ENCODE measurements at regions not wholly inside any gene's neighbourhood (a gene's known extent, or its start where the extent isn't known, plus 50 kb on each side); places are given as distances from the start of the nearest gene placed in this dataset.

DNA sequence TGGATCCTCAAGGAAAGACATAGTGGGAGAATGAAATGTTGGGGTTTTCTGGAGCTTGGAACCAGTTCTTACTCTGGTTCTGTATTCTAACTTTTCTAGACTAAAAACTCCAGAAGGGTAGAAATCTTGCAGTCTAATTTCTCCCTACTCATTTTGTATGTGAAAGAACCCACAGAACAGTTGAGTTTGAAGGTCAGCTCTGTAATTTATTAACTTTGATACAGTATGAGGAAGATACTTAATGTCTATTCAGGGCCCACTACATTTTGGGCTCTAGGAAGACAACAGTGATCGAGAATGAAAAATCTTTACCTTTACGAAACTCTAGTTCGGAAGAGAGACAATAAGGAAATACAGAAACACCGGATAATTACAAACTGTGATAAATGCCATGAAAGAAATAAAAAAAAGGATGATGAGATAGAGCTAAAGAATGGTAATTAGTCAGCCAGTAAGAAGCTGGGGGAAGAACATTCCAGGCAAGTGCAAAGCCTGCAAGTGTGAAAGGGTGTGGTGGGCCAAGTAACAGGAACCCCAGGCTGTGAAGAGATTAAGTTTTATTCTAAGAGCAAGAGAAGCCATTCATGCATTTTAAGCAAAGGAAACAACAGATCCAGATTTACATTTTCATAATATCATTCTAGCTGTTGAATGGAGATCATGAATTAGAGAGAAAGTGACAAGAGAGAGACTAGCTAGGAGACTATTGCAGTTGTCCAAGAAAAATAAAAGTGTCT is 159.9 kb upstream of the HMCN1 start:
- DNase-seq, result no peak

DNA sequence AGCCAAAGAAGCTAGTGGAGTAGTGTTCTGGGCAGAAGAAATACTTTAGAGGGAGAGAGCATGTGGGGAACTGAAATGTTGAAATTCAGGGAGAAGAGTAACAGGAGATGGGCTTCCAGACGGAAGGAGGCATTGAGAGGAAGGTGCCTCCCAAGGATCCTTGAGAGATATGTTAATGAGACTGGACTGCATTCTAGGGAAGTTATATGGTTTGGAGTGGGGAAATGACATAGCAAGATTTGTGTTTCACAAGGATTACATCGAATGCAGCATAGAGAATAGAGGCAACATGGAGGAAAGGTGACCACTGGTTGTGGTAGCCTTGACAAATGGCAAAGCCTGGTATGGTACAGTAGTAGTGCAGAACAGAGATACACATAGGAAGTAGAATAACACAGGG is 160.5 kb upstream of the HMCN1 start:
- no peak for DNase-seq

DNA sequence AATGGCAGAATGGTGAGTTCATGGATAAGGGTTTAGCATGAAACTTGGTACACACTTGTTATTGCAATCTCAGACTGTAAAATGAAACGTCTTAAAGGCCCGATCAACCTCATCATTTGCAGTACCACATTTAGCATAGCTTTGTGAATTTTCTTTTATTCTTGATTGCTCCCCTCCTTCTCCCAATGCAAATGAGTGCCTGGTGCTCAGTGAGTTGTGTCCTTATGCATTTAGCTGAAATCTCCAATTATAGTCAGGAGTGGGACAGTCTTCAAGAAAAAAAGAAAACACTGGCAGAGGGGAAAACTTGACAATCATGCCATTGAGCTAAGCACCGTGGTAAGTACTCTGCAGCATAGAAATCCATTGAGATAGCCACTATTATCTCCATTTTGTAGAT is 161.0 kb upstream of the HMCN1 start:
- no peak for DNase-seq

DNA sequence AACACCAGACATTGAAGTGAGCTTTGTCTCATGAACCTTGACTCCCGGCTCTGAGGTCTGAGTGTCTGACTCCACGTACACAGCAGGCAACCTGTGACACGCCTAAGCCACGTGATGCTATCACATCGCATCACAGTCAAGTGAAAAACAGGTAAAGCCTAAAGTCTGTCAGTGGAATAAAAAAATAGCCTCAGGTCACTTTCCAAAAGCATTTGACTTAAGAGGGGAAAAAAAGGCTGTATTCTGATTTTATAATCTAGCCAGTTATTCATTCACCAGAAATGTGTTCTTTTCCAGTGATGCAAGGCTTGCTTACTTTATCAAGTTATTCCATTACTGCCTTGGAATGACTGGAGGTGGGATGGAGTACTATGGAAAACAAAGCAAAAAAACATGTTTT is 163.2 kb upstream of the HMCN1 start:
- DNase-seq, result no peak

DNA sequence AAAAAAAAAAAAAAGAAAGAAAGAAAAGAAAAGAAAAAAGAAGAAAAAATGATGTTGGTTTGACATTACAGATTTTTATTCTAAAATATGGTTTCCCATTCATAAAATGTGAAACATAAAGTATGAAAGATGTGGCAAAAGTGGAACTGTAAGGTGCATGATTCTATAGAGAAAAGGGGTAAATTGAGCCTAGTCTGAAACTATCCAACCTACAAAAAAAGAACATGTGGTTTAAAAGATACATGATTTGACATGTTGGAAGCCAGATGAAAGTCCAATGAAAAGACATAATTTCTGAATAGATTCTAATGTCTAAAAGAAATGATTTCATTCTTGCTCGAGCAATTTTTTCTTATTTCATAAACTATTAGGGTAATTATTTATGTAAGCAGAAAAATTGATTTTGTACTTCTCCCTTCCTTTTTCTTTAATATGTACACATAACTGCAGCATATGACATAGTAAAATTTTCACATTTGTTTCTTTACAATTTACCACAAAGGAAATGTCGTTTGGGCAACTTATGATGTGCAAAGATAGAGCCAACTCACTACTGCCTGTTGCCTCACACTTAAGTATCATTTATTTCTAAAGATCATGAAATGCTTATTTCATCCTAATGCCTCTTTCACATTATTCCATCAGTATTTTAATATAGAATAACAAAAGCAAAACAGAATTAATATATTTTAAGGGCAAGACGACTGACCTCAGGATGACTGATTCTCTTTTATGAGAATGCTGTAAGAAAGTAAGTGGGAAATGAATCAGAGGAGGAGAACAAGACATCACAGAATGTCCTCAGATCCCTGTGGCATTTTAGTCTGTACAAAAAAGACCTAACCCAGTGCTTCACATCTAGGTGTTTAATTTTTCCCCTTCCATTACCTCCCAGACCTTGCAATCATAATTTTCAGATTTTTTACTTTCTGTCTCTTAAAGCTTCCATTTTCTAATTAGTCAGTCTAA is 165.8 kb upstream of the HMCN1 start:
- no peak for DNase-seq

DNA sequence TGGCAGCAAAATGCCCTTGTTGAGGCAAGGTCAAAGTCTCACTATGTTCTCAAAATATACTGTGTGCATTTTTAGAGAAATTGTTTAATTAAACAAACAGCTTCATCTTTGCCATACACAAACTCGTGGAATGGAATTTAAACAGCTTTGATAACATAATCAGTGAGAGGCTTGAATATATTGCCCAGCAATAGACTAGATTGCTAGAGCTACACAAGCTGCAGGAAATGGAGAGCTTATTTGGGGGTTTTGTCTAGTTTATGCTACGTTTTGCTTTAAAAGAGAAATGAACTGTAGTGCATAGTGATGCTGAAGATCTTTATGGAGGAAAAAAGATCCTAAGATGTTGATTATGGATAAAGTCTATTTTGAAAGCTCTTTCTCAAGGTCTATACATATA is 166.8 kb upstream of the HMCN1 start:
- no peak for DNase-seq

DNA sequence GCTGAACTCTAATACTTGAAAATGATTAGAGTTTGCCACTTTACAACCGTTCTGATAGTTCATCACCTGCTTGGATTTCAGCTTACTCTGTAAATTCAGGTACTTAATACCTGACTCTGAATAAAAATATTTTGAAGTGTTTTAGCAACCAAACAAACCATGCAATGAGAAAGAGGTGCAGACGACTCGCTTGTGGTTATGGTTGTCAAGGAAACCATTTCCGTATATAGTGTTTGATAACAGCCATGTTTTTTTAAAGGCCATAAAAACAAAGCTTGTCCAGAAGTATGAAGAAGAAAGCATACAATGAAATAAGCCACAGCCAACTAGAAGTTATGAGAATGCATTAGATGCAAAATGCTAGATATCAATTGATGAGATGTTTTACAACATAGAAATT is 167.2 kb upstream of the HMCN1 start:
- DNase-seq, result no peak

DNA sequence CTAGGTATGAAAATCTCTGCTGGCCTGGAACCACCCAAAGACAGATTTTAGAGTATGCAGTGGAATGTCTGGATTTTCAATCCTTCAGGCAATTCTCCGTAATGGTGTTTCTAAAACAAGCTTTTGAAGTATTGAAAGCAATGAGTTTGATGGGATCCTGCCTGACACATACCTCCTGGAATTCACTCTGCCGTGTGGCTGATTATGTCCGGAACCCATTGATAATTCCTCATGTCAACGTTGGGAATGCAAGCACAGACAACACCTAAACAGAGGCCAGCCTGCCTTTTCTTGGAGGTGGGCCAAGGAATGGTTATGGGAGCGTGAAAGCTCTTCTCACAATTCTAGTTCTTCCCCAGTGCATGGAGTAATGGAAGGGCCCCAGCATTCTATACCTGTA is 168.9 kb upstream of the HMCN1 start:
- no peak for DNase-seq

DNA sequence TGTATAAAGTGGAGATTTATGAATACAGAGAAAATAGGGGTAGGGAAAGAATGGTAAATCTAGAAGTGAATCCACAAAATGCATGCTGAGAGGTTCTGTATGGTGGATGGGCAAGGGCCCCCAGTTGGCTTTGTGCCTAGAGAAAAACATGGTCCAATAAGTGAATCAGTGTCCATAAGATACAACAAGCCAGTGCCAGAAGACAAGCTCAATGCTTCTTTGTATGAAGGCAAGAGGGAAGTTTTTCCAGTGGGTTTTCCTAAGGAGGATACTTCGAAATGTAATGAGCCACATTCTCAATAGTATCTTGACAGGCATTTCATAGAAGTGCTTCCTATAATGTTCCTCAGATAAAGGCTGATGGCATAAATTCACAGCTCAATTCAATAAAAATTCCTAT is 169.4 kb upstream of the HMCN1 start:
- no peak for DNase-seq

DNA sequence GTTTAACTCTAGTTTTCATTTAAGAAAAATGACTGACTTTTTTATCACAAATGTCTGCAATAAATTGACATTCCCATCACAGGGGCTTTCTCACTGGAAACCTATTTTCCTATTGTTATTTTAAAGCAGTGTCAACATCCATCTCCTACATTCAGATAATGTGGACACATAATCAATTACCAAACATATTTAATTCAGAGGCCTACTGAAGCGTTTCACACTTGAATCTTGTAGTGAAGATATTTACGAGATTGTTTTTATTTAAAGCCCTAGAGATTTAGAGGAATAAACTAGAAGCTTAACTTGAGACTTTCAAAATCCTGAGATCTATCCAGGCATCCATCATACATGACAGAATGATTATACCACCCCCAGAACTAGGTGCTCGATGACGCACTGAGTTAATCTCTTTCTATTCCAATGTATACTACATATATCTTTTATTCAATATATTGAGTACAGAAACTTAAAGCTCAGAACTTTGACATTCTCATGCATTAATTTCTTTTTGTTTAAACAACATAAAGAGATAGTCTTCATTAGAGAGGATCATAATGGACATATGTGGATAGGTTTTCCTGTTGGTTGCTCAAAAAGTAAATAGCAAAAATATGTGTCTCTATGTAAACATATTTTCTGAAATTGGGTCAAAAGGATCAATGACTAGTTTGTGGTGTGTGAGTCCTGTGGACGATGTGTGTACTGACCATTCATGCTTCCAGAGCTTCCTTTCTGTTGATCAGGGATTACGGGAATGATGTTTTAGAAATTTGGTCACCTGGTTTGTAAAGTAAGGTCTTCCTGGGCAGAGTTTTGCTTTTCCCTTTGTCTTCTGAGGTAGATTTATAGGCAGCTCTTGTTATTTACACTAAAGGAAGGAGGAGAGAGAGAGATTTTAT is 171.5 kb upstream of the HMCN1 start:
- no peak for DNase-seq

DNA sequence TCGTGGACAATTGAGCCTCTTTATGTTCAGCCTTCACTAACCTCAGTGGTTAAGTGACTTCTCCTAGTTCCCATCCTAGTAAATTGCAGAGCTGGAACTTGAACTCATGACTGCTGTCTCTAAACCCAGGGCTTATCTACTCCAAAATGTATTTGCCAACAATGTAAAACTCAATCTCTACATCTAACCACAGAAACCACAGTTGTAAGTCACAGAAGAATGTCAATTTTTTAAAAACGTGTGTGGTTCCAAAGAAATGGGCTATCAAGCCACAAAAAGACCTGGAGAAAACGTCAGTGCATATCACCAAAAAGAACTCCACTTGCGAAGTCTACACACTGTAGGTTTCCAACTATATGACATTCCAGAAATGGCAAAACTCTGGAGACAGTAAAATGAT is 172.6 kb upstream of the HMCN1 start:
- no peak for DNase-seq

DNA sequence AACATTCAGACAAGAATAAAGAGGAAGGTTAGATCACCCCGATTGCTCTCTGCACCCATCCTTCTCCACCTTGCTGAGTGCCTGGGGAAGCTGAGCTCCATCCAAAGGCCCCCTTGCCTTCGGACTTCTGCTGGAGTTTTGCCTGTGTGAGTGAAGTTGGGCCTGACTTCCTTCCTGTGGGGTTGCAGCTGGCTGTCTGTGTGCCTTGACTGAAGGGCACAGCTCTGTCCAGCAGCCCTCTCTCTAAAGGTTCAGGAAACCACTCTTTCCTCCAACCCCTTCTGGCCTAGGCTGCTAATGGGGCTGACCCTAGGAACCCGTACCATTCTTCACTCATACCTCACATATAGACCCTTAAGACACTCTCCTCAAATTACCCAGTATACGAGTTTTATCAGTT is 173.4 kb upstream of the HMCN1 start:
- DNase-seq, result no peak

DNA sequence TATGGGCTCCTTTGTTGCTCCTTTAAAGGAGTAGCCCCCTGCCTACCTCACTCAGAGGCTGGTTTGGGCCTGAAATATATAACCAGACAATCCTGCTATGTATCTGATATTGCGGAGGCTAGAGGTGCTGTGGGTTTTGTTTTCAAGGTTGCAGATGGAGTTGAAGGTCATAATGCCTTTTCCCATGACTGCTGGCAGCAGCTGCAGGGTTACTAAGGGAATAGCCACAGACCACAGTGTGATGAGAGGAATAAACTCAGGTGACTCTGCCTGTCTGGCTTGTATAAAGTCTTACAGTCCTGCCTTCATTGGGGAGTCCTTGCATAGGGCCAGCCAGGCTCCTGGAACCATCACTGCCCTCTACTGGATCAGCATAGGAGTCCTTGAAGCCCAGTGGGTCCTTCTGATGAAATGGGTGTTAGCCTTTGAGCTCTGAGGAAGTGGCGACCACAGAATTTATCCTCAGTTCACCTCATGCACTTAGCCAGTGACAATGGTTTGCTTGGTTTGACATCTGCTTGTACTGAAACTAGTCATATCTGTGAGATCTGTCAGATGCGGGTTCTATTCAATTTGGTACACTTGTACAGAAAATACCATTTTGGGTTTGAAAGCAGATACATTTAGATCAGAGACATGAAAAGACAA is 174.4 kb upstream of the HMCN1 start:
- peak; percentile 2 to 45 for DNase-seq

DNA sequence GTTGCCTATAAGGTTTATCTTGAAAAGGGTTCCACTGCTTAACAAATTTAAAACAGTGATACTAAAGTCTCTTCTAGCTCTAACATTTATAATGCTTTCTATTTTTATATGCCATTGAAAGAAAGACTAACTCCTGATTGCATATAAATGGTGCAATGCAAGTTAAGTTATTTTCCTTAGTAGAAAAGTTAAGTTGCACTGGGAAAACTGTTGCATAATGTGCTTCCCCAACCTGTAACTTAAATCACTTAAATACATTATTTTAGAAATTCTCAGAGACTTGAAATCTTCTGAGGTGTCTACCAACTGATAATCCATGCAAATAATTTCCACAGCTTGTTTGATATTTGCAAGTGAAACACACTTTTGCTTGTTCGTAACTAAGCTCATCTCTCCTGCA is 175.0 kb upstream of the HMCN1 start:
- DNase-seq, result no peak

DNA sequence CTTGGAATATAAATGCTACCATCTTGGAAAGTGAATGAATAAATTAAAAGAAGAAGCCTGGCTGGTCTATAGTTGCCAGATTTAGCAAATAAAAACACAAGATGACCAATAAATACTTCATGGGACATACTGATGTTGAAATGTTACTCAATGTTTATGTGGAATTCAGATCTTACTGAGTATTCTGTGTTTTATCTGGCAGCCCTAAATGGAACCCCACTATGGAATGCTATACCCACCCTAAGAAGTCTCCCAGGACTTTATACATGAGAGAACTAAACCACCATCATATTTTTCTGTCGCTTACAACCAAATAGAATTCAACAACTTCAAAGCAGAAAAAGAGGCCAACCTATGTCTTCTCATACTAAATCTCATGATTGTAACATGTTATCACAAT is 177.6 kb upstream of the HMCN1 start:
- DNase-seq, result no peak

DNA sequence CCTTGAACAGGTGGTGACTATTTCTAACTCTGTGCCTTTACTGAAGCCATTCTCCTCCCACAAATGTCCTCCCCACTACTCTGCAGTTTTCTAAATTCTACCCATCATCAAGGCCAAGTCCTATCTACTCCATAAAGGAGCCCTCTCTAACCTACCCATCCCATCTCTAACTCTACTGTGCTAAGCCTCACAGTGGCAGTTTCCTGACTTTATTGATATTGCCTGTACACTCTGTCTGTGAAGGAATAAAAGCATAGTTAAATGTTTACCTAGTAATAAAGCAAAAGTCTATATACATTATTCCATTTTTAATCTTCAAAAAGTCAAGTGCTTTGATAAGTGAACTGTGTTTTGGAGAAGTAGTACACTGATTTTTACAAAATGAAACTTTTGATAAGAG is 178.4 kb upstream of the HMCN1 start:
- DNase-seq, result no peak

DNA sequence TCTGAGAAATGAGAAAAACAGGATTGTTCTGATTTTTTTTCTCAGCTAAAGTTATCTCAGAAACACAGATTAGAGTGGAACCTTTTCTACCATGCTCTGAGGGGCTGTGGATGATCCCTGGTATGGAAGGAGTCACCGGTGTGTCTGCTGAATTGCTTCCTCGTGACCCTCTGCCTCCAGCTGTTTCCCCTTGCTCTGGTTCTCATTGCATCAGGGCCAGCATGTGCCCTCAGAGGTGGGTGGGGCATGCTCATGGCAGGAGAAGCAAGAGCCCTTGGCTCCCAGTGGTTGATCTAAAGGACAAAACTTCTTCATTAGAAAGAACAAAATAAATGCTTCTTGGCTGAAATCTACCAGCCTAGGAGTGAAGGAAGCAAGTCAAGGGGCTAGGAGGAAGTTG is 183.2 kb upstream of the HMCN1 start:
- DNase-seq, result no peak

DNA sequence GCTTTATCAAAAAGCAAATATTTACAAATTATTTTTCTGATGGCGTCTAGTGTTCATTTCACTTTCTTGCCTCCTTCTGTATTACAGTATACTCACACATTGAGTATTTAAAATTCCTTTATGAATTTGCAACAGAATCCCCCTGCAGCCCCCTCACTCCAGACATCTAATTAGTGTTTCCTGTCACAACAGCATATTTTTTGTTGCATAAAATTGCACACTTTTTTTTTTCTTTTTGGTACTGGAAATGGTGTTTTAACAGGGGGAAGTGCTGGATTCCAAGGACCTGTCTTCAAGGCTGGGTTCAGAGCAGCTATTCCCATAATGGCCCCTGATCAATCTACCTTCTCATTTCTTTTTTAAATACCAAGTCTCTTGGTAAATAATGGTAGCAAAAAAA is 184.3 kb upstream of the HMCN1 start:
- no peak for DNase-seq

DNA sequence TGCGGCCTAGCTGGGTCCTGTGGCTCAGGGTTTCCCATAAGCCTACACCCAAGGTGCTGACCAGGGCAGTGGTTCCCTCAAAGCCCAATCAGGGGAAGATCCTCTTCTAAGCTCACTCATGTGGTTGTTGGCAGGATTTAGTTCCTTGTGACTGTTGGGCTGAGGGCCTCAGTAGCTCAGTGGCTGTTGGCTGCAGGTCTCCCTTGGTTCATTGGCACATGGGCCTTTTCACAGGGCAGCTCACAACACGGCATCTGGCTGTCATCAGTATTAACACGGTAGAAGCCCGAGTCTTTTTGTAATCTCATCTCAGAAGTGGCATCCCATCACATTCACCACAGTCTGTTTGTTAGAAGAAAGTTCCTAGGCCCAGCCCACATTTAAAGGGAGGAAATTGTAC is 188.2 kb upstream of the HMCN1 start:
- DNase-seq, result no peak

DNA sequence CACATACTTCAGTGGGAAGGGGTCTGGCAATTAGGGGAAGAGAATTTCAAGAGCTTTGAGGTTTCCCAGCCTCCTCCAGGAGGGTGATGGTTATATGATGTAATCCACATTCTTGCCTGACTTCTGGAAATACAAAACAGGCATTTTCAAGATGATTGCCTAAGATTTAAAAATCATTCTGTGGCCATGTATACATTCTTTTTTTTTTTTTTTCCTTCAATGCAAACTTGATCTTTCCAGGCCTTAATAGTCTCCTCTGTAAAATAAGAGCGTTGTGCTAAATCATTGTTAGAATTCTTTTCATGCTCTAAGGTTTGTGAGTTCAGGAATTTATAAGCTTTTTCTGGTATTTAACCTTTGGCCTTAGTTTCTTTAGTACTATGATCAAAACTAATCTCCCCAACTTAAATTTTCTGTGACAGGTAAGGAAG is 192.3 kb upstream of the HMCN1 start:
- no peak for DNase-seq

DNA sequence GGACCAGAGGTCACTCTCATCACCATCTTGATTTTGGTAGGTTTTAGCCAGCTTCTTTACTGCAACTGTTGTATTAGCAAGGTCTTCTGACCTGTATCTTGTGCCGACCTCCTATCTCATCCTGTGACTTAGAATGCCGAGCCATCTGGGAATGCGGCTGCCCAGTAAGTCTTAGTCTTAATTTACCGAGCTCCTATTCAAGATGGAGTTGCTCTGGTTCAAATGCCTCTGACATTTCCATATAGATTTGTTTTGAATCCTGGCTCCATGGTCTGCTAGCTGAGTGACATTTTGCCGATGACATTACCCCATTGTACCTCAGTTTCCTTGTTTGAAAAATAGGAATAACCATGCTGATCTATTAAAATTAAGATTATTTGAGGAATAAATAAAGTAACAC is 193.9 kb upstream of the HMCN1 start:
- DNase-seq, result no peak

DNA sequence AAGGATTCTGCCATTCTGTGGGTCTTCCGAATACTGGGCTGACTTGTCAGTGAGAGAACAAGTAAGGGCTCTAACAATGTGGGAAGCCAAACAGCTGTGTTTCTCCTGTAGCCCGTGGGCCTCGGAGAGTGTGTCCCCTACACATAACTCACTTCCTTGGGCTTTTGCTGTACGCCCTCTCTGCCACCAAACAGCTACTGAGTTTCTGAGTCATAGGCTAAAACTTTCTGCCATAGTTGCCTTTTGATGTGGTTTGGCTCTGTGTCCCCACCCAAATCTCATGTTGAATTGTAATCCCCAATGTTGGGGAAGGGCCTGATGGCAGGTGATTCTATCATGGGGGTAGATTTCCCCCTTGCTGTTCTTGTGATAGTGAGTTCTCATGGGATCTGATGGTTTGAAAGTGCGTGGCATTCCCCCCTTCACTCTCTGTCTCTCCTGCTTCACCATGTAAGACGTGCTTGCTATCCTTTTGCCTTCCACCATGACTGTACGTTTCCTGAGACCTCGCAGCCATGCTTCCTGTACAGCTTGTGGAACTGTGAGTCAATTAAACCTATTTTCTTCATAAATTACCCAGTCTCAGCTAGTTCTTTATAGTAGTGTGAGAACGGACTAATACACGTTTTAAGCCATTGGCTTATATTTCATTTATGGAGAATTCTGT is 194.8 kb upstream of the HMCN1 start:
- no peak for DNase-seq

Data from NCI-H524 (cell line).